Ovary (tissue), 3 donors: ENCODE measurements at regions not wholly inside any gene's neighbourhood (a gene's known extent, or its start where the extent isn't known, plus 50 kb on each side); places are given as distances from the start of the nearest gene placed in this dataset.

Source experiments
- POLR2A ChIP-seq: fragments of 450-650 bp; IDR thresholded peaks from one replicate; pipeline ENCODE4 v1.6.1; 2017; ENCODE audit warnings: antibody characterized with exemption, mild to moderate bottlenecking, moderate library complexity
- TF ChIP-seq, protein P1 (sequence below), 3 donors: fragments of 450-650 bp in 2 of 3; fragments of 200-600 bp in 1 of 3; IDR thresholded peaks; one replicate each; pipeline versions ENCODE4 v1.5.1 to v1.8.0; 2016 to 2022; ENCODE audit warnings: antibody characterized with exemption in 3 of 3, mild to moderate bottlenecking in 1 of 3
- donor health status: DM: no; HTN: no; CAD: no.

DNA sequence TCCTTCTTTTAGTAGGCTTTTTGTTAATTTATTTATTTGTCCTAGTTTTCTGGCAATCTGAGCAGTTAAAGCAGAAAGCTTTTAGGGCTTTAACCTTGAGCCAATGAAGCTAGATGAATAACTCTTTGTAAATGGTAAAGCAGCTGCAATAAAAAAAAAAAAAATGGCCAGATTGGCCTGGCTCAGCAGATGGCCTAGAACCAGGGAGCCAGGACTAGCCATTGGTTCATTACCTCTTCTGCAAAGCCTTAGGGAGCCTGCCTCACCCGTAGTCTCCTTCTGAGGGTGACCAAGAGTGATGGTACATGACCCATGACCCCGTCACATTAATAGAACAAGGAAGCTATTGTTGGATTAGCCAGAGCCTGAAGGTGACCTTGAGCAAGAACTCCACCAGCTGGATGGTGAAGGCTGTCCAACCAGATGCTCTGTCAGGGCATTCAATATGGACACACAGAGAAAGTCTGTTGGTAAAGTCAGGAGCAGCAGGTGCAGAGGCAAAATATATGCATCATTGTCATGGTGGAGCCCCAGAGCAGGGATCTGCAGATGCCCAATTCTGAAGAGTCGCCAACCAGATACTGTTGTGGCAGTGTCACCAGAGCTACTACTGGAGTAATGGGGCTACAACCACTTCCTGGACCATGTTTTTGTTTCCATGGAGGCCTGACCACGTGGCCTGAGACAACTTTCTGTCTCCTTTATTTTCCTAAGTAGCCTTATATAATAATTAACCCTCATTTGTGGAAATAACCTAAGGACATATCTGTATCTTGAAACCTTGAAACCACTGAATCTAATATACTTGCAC is 100.7 kb downstream of the MTX3 start:
- TF ChIP-seq, protein P1, sequence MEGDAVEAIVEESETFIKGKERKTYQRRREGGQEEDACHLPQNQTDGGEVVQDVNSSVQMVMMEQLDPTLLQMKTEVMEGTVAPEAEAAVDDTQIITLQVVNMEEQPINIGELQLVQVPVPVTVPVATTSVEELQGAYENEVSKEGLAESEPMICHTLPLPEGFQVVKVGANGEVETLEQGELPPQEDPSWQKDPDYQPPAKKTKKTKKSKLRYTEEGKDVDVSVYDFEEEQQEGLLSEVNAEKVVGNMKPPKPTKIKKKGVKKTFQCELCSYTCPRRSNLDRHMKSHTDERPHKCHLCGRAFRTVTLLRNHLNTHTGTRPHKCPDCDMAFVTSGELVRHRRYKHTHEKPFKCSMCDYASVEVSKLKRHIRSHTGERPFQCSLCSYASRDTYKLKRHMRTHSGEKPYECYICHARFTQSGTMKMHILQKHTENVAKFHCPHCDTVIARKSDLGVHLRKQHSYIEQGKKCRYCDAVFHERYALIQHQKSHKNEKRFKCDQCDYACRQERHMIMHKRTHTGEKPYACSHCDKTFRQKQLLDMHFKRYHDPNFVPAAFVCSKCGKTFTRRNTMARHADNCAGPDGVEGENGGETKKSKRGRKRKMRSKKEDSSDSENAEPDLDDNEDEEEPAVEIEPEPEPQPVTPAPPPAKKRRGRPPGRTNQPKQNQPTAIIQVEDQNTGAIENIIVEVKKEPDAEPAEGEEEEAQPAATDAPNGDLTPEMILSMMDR (IDR thresholded peaks at IDR 0.05): no peak
- TF ChIP-seq POLR2A: no peak
